ENCODE measurements at regions not wholly inside any gene's neighbourhood (a gene's known extent, or its start where the extent isn't known, plus 50 kb on each side); places are given as distances from the start of the nearest gene placed in this dataset.

DNA sequence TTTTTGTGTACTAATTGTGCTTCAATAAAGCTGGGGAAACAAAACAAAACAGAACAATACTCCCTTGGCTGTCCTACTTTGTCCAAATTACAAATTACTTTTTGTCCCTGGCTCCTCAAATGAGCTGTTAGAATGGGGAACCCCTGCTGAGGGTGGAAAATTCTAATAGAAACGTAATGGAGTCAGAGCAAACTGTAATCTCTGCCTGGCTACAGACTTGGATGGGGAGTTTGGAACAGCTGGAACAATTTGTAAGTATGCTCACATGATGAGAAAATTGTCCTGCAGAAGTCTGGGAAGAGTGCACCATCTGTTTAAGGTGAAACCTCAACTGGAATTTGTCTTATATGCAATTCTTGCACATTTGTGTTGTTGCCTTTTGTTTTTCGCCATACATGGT is 364.4 kb upstream of the CLNK start:
- DNase-seq (ENCODE audit: low spot score) = no peak
- TF ChIP-seq, protein P1, sequence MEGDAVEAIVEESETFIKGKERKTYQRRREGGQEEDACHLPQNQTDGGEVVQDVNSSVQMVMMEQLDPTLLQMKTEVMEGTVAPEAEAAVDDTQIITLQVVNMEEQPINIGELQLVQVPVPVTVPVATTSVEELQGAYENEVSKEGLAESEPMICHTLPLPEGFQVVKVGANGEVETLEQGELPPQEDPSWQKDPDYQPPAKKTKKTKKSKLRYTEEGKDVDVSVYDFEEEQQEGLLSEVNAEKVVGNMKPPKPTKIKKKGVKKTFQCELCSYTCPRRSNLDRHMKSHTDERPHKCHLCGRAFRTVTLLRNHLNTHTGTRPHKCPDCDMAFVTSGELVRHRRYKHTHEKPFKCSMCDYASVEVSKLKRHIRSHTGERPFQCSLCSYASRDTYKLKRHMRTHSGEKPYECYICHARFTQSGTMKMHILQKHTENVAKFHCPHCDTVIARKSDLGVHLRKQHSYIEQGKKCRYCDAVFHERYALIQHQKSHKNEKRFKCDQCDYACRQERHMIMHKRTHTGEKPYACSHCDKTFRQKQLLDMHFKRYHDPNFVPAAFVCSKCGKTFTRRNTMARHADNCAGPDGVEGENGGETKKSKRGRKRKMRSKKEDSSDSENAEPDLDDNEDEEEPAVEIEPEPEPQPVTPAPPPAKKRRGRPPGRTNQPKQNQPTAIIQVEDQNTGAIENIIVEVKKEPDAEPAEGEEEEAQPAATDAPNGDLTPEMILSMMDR (IDR thresholded peaks at IDR 0.05; ENCODE audit: extremely low read depth, missing control alignments) = no peak

DNA sequence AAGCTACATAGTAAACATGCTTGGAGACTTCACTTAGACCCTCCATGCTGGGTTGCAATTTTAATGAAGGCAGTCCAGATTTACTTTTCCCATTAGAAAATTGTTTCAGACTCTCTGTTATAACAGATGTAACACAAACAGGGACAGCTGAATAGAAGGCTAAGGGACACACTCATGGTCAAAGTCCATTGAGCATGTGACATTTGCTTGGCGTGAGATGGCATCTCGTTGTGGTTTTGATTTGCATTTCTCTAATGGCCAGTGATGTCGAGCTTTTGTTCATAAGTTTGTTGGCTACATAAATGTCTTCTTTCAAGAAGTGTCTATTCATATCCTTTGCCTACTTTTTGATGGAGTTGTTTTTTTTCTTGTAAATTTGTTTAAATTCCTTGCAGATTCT is 358.2 kb upstream of the CLNK start:
- TF ChIP-seq, protein P1 (IDR thresholded peaks at IDR 0.05; ENCODE audit: extremely low read depth, missing control alignments) = no peak
- no peak for DNase-seq (ENCODE audit: low spot score)

DNA sequence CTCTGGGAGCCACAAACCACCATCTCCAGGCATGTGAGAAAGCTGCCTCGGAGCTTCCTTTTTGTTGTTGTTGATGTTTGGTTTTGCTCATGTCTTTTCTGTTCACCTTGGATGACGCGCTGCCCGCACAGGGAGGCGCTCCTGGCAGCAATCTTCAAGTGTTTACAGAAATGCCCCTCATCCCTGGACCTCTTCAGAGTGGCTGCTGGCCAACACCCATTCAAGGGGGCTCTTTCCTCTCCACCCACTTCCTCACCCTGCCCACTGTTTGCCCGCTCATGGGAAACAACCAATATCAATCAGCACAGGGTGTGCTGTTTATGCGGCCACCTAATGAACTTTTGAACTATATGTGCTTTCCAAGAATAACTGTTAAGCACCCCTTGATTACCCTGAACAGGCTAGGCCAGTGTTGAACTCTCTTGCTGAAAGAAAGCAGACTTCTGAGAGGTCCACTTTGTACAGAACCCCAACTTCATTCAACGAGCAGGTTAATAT is 355.1 kb upstream of the CLNK start:
- DNase-seq (ENCODE audit: low spot score) = no peak
- TF ChIP-seq, protein P1 (IDR thresholded peaks at IDR 0.05; ENCODE audit: extremely low read depth, missing control alignments) = no peak

DNA sequence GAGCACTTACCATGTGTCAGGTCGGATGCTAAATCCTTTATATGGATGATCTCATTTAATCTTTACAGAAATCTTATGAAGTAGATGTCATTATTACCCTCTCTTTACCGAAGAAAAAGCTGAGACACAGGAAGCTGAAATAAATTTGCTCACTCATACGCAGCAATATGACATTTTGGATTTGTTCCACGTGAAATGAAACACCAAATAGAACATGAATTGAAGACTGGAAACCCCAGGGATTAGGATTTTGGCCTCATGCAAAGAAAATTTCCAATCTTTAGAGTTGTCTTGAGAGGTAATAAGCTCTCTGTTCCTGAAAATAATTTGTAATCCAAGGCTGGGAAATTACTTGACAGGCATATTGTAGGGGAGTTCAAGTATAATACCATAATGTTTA is 354.4 kb upstream of the CLNK start:
- TF ChIP-seq, protein P1 (IDR thresholded peaks at IDR 0.05; ENCODE audit: extremely low read depth, missing control alignments) = no peak
- DNase-seq (ENCODE audit: low spot score) = no peak

DNA sequence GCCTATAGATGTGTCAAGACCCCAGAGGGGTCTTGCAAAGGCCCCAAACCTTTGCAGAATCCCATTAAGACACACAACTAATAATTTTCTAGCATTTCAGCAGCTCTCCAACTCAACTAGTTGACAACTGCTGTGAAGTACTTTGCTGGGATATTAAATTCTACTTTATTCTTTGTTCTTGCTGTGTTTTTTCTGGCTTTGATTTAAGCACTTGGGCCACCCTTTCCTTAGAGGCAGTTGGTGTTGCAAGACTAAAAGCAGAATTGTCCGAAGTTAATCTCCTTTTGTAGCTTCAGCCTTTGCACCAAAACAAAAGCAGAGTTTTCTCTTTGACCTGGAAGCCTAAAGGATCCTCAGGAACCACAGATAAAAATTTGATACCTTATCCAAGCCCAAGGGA is 353.1 kb upstream of the CLNK start:
- no peak for DNase-seq (ENCODE audit: low spot score)
- TF ChIP-seq, protein P1 (IDR thresholded peaks at IDR 0.05; ENCODE audit: extremely low read depth, missing control alignments) = no peak

DNA sequence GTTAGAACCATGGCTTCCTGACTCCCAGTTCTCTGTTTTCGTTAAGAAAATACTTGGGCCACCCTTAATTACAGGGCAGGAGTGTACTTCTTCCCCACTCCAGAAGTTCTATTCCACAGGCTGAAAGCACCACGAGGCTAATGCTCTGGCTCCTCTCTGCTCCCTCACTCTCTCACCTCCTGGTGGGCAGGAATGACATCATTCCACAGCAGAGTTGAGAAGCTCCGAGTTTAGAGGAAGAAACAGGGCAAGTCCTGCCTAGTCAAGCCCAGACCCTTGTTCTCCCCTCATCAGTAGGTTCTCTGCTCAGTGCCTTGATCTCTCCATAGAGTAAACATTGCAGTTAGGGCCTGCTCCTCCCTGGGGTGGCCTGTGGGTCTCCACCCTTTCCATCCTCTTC is 343.8 kb upstream of the CLNK start:
- TF ChIP-seq, protein P1 (IDR thresholded peaks at IDR 0.05; ENCODE audit: extremely low read depth, missing control alignments) = no peak
- DNase-seq (ENCODE audit: low spot score) = no peak

DNA sequence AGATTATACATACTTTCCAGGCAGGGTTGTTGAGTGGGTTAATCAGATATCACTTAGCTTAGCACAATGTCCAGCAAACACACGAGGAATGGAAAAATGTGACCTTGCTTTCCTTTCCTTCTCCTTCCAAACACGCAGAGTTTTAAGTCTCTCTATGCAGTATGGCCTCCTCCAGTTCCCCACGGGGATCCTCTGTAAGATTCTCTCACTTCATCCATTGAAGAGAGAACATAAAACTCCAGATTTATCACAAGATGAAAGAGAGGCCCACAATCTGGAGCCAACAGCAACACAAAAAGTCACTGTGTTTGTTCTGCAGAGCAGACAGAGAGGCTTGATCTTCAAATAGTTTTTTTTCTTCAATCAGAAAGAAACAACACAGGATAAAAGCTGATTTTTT is 336.8 kb upstream of the CLNK start:
- no peak for DNase-seq (ENCODE audit: low spot score)
- TF ChIP-seq, protein P1 (IDR thresholded peaks at IDR 0.05; ENCODE audit: extremely low read depth, missing control alignments) = no peak
